CD1c-positive myeloid dendritic cell (primary cell): ENCODE measurements at regions not wholly inside any gene's neighbourhood (a gene's known extent, or its start where the extent isn't known, plus 50 kb on each side); places are given as distances from the start of the nearest gene placed in this dataset.
A peak's percentile ranks its signal among the peaks of the same experiment; 100 is the strongest.
"Not testable (repeated sequence)": the region's sequence is repeated elsewhere in the genome, so short reads cannot be mapped to it uniquely, and the experiment has no call there.

Source experiments
- DNase-seq: peaks from one replicate; pipeline ENCODE4 v3.0.0-alpha.2; 2016; ENCODE audit errors: extremely low spot score

- DNase-seq: not testable (repeated sequence)
These were observed 374.4 kb downstream of the CNTNAP3B start for GRCh38 chr9:41754822-41755221.

DNA sequence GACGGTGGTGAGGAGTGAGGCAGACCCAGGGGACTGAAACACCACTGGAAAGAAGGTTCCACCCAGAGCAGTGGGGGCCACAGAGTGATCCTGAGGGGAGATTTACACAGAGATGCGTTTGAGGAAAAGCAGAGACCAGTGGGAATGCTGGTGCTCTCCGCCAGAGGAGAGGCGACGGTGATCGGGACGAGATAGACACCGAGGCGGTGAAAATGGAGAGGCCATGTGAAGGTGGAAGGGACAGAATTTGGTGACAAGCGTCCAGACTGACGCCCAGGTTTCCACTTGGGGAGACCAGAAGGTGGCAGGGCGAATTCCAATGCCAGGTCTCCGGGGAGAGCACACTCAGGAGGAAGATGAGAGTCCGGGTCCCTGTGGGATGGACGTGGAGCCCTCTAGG is 374.8 kb downstream of the CNTNAP3B start:
- not testable (repeated sequence) for DNase-seq

GRCh38 chr9:41741897-41742296 is 387.3 kb downstream of the CNTNAP3B start:
- not testable (repeated sequence) for DNase-seq

GRCh38 chr9:41741173-41741572 is 388.1 kb downstream of the CNTNAP3B start:
- DNase-seq: not testable (repeated sequence)

DNA sequence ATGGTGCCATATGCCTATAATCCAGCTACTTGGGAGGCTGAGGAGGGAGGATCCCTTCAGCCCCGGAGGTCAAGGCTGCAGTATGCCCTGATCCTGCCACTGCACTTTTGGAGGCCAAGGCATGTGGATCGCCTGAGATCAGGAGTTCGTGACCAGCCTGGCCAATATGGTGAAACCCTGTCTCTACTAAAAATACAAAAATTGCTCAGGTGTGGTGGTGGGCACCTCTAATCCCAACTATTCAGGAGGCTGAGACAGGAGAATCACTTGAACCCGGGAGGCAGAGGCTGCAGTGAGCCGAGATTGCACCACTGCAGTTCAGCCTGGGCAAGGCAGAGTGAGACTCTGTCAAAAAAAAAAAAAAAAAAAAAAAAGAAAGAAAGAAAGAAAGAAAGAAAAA is 390.5 kb downstream of the CNTNAP3B start:
- DNase-seq: not testable (repeated sequence)

- not testable (repeated sequence) for DNase-seq
These were observed 430.0 kb downstream of the CNTNAP3B start for GRCh38 chr9:41699190-41699589.

DNA sequence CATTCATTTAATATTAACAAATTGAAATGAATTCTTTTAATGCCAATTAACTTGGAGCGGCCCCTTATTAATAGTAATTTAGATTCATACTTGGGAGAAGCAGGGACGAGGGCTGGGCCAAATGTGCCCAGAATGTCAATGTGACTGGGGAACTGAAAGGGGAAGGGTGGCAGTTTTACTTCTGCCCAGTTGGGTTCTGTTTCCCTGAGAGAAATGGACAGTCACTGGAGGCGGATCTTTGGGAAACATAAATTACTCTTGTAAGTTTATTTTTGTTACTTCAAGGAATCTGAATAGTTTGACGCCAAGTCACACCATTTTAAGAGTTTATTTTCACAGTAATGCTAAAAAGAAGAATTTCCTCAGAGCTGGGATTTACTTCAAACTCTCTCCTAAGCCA is 432.1 kb downstream of the CNTNAP3B start:
- DNase-seq: peak; percentile 63

GRCh38 chr9:41679312-41679711 is 449.9 kb downstream of the CNTNAP3B start:
- DNase-seq: not testable (repeated sequence)

GRCh38 chr9:41663497-41664036 is 465.7 kb downstream of the CNTNAP3B start:
- DNase-seq: not testable (repeated sequence)

DNA sequence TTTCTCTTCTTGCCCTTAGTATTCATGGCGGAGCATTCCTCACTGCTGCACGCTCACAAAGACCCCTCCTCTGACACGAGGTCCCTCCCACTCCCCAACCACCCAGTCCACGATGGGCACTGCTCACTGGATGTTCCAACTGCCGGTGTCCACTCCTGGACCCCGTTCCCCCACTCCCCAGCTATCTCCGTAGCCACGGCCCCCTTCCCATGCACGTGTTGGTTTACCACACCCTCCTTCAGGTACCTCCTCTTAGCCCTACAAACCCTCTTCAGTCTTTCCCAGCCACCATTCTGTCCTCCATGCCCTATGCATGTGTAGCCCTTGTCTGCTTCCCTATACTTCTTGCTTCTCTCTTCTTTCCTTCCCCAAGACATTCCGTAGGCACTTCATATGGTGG is 469.6 kb upstream of the ZNG1F start:
- peak; percentile 1 for DNase-seq

DNA sequence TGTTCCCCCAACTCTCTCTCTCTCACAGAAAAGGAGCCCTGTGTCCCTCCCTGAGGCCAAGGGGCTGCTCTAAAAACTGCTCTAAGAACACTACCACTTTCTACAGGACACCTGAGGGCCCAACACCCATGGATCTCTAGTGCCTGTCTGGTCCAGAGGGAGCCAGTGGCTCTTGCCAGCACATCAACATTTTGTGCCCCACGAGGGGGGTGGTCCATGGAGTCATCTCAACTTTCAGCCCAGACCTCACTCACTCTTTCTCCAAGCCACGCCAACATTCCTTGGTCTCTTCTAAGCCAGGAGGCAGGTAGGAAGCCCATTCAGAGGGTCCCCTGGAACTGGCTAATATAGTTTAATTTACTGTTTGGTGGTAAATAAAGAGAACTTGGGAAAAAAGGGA is 469.0 kb upstream of the ZNG1F start:
- not testable (repeated sequence) for DNase-seq

- DNase-seq: not testable (repeated sequence)
These were observed 468.0 kb upstream of the ZNG1F start for GRCh38 chr9:41657141-41657540.

DNA sequence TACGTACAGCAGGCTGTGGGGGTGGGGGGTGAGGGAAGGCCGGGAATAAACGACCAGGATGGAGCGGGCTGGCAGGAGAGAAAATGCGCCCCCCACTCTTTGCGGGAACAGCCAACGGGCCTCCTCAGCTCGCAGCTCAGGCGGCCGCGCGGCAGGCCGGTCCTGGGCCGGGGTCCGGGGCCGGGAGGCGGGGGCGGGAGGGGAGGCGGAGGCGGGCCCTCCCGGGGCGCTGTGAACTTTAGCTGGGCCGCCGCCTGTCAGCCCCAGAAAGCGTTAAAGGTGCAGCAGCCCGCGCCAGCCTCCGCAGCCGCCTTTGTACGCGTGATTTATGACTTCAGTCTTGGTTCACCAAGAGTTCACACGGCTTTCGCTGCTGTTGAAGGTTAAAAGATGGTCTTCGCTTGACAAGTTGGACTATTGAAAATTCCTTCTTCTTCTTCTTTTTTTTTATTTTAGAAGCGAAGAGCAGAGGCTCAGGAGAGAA is 466.0 kb upstream of the ZNG1F start:
- not testable (repeated sequence) for DNase-seq

- DNase-seq: peak; percentile 8
These were observed 465.2 kb upstream of the ZNG1F start for GRCh38 chr9:41654349-41654748.

DNA sequence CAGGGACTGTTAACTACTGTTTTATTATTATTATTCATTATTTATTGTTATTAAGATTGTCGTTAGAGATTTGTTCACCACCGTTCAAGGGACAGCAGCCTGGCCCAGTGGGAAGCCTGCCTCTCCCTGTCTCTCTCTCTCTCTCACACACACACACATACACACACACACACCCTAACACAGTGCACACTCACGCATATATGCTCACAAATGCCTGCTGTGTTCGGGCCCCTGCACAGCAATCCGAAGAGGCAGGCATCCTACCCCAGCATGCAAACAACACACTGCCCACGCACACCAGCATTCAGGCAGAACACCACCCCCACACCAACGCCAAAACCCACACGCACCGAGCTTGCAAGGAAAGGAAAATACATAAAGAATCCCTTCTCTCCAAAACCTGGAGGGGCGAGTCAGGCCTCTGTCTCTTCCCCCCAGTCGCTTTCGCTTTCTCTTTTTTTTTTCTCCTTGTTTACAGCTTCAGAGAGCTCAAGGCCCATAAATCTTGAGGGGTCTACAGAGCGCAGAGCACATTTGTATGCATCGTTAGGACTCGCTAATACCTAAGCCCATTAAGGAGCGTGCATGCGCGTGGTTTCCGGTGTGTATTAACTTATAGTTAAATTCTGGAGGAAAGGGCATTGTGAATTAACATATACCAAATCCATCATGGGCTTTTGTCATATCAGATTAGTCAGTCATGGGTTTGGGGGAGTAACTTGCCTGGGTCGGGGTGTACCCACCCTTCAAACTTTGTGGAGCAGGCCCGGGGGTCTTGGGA is 464.6 kb upstream of the ZNG1F start:
- not testable (repeated sequence) for DNase-seq

DNA sequence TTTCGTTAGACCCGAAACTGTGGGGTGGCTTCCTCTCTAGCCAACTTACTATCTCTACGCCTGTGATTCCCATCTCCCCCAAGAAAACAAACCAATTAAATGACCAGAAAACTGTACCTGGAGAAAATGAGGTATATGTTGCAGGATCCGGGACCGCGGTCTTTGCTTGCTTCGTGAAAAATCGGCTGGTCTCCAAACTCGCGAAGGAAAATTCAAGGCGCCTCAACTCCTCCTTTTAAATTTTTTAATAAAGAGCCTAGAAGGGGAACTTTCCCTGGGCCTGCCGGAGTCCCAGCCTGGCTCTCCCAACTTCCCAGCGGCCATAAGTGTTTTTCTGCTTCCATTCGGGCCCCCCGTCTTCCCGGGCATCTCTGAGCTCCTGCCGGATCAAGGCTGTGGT is 463.7 kb upstream of the ZNG1F start:
- not testable (repeated sequence) for DNase-seq

- not testable (repeated sequence) for DNase-seq
These were observed 463.1 kb upstream of the ZNG1F start for GRCh38 chr9:41652100-41652713.

GRCh38 chr9:41650086-41650485 is 461.0 kb upstream of the ZNG1F start:
- not testable (repeated sequence) for DNase-seq

DNA sequence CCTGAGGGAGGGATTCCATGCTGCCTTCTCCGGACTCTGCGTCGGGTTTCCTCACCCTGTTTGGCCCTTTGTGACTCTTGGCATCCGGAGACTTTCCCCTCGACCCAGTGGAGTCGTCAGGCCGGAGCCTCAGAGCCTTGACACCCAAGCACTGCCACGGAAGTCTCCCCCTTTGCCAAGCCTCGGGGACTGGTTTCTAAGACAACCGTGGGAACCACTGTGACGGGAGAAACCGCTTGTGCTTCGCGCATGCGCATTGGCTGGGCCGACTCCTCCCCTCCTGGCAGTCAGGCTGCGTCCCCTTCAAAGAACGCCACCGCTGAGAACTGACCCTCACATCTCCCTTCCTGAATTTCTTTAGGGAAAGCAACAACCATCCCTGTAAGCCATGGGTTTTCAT is 459.4 kb upstream of the ZNG1F start:
- DNase-seq: not testable (repeated sequence)

- not testable (repeated sequence) for DNase-seq
These were observed 457.1 kb upstream of the ZNG1F start for GRCh38 chr9:41646246-41646645.

GRCh38 chr9:41643571-41644279 is 454.6 kb upstream of the ZNG1F start:
- peak; percentile 63 for DNase-seq

DNA sequence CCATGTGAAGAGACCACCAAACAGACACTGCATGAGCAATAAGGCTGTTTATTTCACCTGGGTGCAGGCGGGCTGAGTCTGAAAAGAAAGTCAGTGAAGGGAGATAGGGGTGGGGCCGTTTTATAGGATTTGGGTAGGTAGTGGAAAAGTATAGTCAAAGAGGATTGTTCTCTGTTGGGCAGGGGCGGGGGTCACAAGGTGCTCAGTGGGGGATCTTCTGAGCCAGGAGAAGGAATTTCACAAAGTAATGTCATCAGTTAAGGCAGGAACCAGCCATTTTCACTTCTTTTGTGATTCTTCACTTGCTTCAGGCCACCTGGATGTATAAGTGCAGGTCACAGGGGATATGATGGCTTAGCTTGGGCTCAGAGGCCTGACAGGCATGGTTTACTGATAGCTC is 444.6 kb upstream of the ZNG1F start:
- not testable (repeated sequence) for DNase-seq
